ENCODE measurements at regions not wholly inside any gene's neighbourhood (a gene's known extent, or its start where the extent isn't known, plus 50 kb on each side); places are given as distances from the start of the nearest gene placed in this dataset.
"Not testable (repeated sequence)": the region's sequence is repeated elsewhere in the genome, so short reads cannot be mapped to it uniquely, and the experiment has no call there.

DNA sequence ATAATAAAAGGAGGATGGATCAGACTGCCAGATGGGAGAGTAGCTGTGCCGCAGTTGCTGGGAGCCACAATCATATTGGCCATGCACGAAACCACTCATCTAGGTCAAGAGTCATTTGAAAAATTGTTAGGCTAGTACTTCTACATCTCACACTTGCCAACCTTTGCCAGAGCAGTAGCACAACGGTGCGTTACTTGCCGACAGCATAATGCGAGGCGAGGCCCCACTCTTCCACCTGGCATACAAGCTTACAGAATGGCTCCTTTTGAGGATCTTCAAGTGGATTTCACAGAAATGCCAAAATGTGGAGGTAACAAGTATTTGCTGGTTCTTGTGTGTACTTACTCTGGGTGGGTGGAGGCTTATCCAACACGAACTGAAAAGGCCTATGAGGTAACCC lies 268.3 kb upstream of the ATXN7L3B start:
- not testable (repeated sequence) for ATAC-seq; H3K9me3 Mint-ChIP-seq; DNase-seq (ENCODE audit: low spot score in 2 of 2); H3K36me3 Mint-ChIP-seq; H3K27ac Mint-ChIP-seq

DNA sequence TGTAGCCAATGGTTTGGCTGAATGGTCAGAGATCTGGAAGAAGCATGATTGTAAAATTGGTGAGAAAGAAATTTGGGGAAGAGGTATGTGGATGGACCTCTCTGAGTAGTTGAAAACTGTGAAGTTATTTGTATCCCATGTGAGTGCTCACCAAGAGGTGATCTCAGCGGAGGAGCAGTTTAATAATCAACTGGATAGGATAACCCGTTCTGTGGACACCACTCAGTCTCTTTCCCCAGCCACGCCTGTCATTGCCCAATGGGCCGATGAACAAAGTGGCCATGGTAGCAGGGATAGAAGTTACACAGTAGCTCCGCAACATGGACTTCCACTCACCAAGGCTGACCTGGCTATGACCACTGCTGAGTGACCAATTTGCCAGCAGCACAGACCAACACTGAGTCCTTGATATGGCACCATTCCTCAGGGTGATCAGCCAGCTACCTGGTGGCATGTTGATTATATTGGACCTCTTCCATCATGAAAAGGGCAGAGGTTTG lies 257.4 kb upstream of the ATXN7L3B start:
- ATAC-seq, result no peak
- no peak for DNase-seq (ENCODE audit: low spot score in 2 of 2)
- Mint-ChIP-seq H3K36me3 (no peaks in the 10 kb centered on the region), H3K9me3 (peaks cover 15 to 19% of the 10 kb centered on the region in 2 donors), H3K27ac (no peak overlapping the region)

DNA sequence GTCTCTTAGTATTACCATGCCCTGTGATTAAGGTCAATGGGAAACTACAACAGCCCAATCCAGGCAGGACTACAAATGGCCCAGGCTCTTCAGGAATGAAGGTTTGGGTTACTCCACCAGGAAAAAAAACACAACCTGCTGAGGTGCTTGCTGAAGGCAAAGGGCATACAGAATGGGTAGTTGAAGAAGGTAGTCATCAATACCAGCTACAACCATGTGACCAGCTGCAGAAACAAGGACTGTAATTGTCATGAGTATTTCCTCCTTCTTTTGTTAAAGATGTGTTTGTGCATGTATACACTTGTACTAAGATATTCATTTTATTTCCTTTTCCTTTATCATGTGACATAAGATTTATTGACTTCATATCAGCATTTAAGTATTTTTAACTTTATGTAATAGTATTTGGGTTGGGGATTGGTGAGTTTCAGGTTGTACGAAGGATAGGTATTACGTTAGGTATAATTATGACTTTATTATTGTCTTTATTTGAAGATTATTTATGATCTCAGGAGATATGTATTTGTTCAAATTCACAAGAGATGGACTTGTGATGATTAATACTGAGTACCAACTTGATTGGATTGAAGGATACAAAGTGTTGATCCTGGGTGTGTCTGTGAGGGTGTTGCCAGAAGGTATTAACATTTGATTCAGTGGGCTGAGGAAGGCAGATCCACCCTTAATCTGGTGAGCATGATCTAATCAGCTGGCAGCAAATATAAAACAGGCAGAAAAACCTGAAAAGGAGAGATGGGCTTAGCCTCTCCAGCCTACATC lies 256.0 kb upstream of the ATXN7L3B start:
- not testable (repeated sequence) for H3K36me3 Mint-ChIP-seq

DNA sequence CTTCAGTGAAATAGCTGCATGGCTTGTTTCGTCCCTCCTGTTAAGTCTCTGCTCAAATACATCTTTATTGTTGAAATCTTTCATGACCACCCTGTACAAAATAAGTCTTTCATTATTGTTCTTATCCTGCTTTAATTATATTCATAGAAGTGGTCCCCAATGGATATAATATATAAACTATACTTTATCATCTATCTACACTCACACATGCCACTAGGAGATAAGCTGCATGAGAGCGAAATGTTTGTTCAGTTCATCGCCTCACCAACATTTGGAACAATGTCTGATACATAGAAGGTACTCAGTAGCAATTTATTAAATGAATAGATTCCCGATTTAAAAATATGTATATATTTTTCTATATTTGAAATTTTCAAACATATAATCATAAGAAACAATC lies 254.0 kb upstream of the ATXN7L3B start:
- ATAC-seq (no peak), DNase-seq (ENCODE audit: low spot score in 2 of 2) (no peak)
- peaks cover 0 to 7% of the 10 kb centered on the region in 2 donors for H3K9me3 Mint-ChIP-seq
- no peak overlapping the region for H3K27ac Mint-ChIP-seq
- H3K36me3 Mint-ChIP-seq, result no peaks in the 10 kb centered on the region

More for the DNA sequence above, 256.0 kb upstream of the ATXN7L3B start:
- not testable (repeated sequence) for DNase-seq (ENCODE audit: low spot score in 2 of 2); ATAC-seq; H3K27ac Mint-ChIP-seq
- H3K9me3 Mint-ChIP-seq, result peaks cover 10 to 16% of the 10 kb centered on the region in 2 donors

DNA sequence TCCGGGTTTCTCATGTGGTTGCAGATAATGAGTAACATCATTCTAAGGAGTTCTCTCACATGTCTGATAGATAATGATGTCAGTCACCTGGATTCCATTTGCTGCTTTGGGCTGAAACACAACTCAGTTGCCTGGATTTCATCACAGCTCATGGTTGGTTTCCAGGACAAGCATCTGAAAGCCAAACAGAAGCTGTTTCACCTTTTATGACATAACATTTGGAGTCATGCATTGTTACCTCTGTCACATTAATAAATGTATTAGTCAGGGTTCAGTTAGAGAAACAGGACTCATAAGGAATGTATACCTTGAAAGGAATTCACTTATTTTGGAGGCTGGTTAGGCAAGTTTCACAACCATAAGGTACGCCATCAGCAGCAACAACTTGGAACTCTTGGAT lies 251.9 kb upstream of the ATXN7L3B start:
- no peaks in the 10 kb centered on the region for H3K36me3 Mint-ChIP-seq
- peaks cover 0 to 4% of the 10 kb centered on the region in 2 donors for H3K9me3 Mint-ChIP-seq
- DNase-seq (ENCODE audit: low spot score in 2 of 2) (no peak), ATAC-seq (no peak)
- no peak overlapping the region for H3K27ac Mint-ChIP-seq

DNA sequence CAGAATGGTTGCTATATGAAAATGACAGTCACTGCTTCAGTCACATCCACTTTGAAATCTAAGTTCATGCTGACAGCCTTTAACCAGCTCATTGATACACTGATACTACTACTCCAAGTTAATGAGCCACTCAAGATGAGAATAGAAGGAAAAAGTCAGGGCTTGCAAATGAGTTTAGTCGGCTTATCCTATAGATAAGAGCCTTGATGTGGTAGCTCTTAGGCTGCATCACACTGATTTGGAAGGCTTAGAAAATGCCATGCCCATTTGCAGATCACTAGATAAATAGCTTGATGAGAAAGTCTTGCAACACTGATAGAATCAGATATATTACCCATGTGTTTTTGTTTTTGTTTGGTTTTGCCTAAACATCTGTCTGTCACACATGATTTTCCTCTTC lies 251.4 kb upstream of the ATXN7L3B start:
- DNase-seq (ENCODE audit: low spot score in 2 of 2) (no peak), ATAC-seq (no peak)
- Mint-ChIP-seq H3K36me3 (no peaks in the 10 kb centered on the region), H3K27ac (no peak overlapping the region), H3K9me3 (peaks cover 0 to under 1% of the 10 kb centered on the region in 2 donors)

DNA sequence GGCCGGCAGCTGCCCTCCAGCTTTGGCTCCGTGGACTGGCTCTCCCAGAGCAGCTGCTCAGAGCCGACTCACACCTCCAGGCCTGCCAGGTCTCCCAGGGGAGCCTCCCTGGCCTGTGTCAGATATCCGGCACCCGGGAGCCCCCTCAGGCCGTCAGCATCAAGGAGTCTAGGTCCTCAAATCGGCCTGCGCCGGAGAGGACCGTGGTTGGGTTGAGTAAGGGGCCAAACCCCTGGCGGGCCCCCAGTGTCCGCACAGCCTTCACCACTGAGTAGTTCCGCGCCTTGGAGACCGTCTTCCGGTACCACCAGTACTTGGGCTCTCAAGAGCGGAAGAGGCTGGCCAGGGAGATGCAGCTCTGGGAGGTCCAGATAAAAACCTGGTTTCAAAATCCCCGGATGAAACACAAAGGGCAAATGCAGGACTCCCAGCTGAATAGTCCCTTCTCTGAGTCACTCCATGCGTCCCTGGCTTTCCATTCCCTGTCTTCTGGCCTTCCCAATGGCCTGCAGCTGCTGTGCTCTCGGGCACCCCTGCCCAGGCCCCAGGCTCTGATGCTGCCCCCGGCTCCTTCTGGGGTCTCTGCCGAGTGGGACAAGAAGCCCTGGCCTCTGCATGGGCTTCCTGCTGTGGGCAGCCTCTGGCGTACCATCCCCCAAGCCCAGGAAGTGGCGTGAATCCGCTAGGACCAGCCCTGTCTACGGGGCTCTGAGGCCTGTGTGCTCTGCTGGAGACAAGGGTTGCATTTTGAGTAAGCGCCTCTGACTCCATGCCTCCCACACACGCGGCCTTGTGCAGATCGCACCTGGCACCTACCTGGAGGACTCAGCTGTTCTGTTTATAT lies 245.1 kb upstream of the ATXN7L3B start:
- H3K27ac Mint-ChIP-seq, result no peak overlapping the region
- ATAC-seq (no peak), DNase-seq (ENCODE audit: low spot score in 2 of 2) (no peak)
- H3K9me3 Mint-ChIP-seq, result peaks cover 0 to 5% of the 10 kb centered on the region in 2 donors
- H3K36me3 Mint-ChIP-seq, result no peaks in the 10 kb centered on the region

DNA sequence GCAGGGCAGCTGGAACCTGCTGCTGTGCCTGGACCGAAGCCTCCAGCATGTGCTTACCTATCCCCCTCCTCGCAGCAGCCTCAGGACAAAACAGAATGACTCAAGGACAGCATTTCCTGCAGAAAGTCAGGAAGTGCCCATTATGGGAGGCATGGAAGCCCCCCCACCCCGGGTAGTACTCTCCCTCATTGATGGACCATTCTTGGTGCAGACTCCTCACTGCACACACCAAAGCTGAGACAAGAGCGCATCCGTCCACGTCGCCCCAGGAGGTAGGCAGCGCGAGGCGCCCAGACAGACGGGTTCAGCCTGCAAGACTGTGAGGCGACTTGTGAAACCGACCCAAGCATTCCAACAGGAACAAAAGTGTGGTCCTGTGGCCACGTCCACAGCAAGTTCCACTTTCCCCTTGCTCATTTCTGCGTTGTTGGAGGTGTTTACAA lies 243.9 kb upstream of the ATXN7L3B start:
- Mint-ChIP-seq H3K36me3 (no peaks in the 10 kb centered on the region), H3K9me3 (peaks cover 0 to 5% of the 10 kb centered on the region in 2 donors), H3K27ac (no peak overlapping the region)
- no peak for DNase-seq (ENCODE audit: low spot score in 2 of 2)
- ATAC-seq, result no peak

DNA sequence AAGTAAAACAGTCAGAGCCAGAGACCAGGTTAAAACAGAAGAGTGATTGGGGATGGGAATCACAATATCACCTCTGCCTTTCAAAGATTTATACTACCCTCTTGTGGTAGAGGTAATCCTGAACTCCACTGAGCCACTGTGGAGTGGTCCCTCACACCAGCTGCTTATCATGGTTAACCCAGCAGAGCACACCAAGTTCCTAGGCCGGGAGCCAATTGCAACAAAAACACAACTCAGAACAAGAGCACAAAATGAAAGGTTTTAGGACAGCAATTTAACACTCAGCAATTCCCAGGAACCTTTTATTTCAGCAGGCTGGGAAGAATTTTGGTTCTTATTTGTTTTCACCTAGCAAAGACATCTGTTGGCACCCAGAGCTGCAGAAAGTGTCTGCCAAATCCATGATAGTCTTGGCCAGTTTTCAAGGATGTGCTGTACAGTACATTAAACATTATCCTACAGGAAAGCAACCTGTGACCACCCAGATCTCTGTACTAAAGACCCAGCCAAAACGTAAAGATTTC lies 220.5 kb upstream of the ATXN7L3B start:
- DNase-seq (ENCODE audit: low spot score in 2 of 2), result no peak
- ATAC-seq, result no peak
- no peaks in the 10 kb centered on the region for H3K36me3 Mint-ChIP-seq
- no peaks in the 10 kb centered on the region for H3K9me3 Mint-ChIP-seq
- no peak overlapping the region for H3K27ac Mint-ChIP-seq

DNA sequence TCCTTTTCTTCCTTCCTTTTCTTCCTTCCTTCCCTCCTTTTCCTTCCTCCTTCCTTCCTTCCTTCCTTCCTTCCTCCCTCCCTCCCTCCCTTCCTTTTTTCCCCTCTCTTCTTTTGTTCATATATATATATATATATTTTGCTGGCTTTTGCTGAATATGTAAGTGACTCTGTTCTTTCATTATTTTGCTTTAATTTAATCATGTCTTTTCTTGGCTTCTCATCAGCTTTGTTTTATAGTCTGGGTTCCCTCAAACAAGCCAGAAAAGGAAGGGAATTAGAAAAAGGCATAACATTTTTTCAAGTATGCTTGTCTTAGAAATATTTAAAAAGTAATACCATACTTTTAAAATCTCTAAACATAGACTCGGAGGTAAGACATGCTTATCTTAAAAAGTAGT lies 219.9 kb upstream of the ATXN7L3B start:
- DNase-seq (ENCODE audit: low spot score in 2 of 2) (no peak), ATAC-seq (no peak)
- no peaks in the 10 kb centered on the region for H3K36me3 Mint-ChIP-seq
- no peaks in the 10 kb centered on the region for H3K9me3 Mint-ChIP-seq
- no peak overlapping the region for H3K27ac Mint-ChIP-seq

DNA sequence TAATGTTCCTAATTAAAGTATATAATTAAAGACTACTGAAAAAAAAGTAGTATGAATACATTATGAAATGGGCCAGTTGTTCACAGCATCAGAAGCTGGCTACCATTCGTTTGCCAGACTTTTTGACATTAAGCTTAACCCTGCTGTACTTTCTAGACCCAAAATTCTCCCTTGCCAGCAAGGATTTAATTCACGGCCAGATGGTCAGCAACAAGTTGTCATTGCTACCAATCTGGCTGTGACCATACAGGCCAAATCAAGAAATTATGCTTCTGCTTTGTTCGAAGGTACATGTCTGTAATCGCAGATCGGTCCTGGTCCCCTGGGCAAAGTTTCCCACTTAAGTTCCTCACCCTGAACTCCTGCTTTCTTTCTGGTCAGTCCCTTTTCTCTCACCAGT lies 217.7 kb upstream of the ATXN7L3B start:
- ATAC-seq (no peak), DNase-seq (ENCODE audit: low spot score in 2 of 2) (no peak)
- no peak overlapping the region for H3K27ac Mint-ChIP-seq
- H3K36me3 Mint-ChIP-seq, result no peaks in the 10 kb centered on the region
- no peaks in the 10 kb centered on the region for H3K9me3 Mint-ChIP-seq

DNA sequence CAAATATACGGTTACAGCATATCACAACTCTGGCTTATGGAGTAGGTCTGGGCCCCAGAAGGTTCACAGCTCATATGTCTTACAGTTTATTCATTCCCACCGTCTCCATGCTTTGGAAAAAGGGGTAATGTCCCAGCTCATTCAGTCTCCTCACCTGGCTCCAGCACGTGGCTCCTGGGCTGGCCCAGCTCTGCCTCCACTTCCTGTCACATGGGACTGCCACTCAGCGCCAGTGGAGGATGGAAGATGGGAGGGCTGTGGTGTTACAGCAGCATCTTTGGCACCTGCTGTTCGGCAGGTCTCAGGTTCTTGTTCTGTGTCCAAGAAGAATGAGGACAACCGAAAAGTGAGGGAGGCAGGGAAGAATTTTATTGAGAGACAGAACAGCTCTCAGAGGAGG lies 216.3 kb upstream of the ATXN7L3B start:
- ATAC-seq (no peak), DNase-seq (ENCODE audit: low spot score in 2 of 2) (no peak)
- no peaks in the 10 kb centered on the region for H3K9me3 Mint-ChIP-seq
- no peaks in the 10 kb centered on the region for H3K36me3 Mint-ChIP-seq
- H3K27ac Mint-ChIP-seq, result no peak overlapping the region

DNA sequence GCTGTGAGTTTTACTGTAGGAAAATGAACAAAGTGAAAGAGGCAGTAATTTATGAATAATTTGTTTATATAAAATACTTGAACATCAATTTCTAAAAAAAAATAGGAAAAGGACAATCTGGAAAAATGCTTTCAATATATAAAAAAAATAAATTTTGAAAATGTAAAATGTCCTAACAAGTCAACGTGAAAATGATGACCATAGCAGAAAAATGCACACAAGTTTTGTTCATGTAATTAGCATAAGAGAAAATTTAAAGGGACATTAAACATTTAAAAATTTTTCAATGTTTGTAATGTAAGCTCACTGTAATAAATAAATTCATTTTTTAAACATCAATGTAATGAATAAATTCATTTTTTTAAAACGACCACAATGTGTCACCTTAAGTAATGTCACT lies 214.8 kb upstream of the ATXN7L3B start:
- H3K27ac Mint-ChIP-seq, result no peak overlapping the region
- DNase-seq (ENCODE audit: low spot score in 2 of 2), result no peak
- H3K36me3 Mint-ChIP-seq, result no peaks in the 10 kb centered on the region
- no peaks in the 10 kb centered on the region for H3K9me3 Mint-ChIP-seq
- no peak for ATAC-seq

DNA sequence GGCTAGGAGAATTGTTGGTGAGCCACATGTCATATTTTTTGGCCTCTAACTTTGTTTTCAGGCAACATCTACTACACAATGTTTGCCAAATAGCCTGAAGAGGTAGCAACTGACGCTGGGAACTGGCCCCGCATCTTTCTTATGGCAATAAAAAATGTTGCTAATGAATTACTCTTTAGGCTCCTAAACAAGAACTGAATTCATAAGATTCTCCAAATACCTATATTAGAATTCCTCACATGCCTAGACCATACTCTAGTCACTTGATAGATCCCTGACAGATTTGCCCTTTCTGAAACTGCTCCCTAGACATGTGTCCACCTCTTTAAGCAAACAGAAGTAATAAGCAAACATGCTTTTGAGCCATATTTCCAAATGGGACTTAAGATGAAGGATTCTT lies 209.0 kb upstream of the ATXN7L3B start:
- no peak overlapping the region for H3K27ac Mint-ChIP-seq
- H3K9me3 Mint-ChIP-seq, result no peaks in the 10 kb centered on the region
- DNase-seq (ENCODE audit: low spot score in 2 of 2) (no peak), ATAC-seq (no peak)
- no peaks in the 10 kb centered on the region for H3K36me3 Mint-ChIP-seq

DNA sequence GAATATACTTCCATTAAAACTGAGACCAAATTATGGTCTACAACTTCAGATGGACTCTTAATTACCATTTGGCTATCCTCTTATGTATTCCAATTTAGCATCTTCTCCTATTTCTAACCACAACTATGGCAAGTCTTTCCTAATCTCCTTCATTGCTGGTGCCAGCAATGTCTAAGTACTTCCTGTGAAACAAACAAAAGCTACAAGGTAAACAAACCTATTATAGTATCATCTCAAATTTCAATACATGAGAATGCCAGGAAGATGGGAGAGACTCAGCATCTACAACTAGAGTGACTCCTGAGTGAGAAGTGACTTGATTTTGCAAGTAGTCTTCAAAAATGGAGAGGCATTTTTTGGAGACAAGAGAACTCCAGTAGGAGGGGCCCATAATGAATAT lies 202.9 kb upstream of the ATXN7L3B start:
- no peaks in the 10 kb centered on the region for H3K9me3 Mint-ChIP-seq
- no peaks in the 10 kb centered on the region for H3K36me3 Mint-ChIP-seq

DNA sequence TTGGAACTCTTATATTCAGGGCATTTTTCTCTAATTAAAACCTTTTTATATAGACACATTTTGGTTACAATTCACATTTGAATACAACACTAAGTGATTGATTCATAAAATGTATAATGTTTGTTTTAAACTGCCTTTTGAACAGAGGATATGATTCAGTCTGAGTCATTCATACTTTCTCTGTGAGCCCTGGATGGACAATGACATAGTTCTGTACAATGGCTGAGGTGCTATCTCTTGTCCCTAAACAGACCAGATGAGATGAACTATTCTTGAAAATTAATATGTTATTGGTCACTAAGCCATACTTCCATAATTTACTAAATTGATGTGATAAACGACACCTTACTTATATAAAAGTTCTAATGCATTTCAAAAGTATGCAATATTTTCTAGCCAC lies 199.7 kb upstream of the ATXN7L3B start:
- DNase-seq (ENCODE audit: low spot score in 2 of 2), result no peak
- Mint-ChIP-seq H3K36me3 (no peaks in the 10 kb centered on the region), H3K27ac (no peak overlapping the region), H3K9me3 (no peaks in the 10 kb centered on the region)
- ATAC-seq, result no peak

More for the DNA sequence above, 202.9 kb upstream of the ATXN7L3B start:
- ATAC-seq (no peak), DNase-seq (ENCODE audit: low spot score in 2 of 2) (no peak)
- H3K27ac Mint-ChIP-seq, result no peak overlapping the region

DNA sequence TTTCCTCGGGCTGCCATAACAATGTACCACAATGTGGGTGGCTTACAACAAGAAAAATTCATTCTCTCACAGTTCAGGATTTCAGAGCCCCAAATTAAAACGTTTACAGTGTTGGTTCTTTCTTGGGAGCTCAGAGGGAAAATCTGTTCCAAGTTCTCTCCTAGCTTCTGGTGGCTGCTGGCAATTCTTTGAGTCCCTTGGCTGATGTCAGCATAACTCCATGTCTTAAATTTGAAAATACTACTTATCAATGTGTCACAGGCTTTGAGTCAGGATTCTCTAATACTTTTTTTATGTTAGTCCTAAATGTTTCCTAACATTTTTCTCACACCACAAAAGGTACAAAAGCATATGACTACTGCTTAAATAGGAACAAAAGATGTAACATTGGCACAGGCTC lies 198.4 kb upstream of the ATXN7L3B start:
- no peak for ATAC-seq
- no peak for DNase-seq (ENCODE audit: low spot score in 2 of 2)
- no peaks in the 10 kb centered on the region for H3K9me3 Mint-ChIP-seq

More for the DNA sequence above, 198.4 kb upstream of the ATXN7L3B start:
- Mint-ChIP-seq H3K27ac (no peak overlapping the region), H3K36me3 (no peaks in the 10 kb centered on the region)

All from activated naive CD4-positive, alpha-beta T cell treated with anti-CD3 and anti-CD28 coated beads, Interleukin-2, amount 50 U/mL, for 72 hours (primary cell).